Endothelial cell of umbilical vein (primary cell): ENCODE measurements at regions not wholly inside any gene's neighbourhood (a gene's known extent, or its start where the extent isn't known, plus 50 kb on each side); places are given as distances from the start of the nearest gene placed in this dataset.
"Not testable (repeated sequence)": the region's sequence is repeated elsewhere in the genome, so short reads cannot be mapped to it uniquely, and the experiment has no call there.

Source experiments
- BruUV-seq: library from RNA; stranded (reverse); fragments of 400-500 nt; replicated peaks from 2 replicates; lab custom pipeline; 2021; lab: Mats Ljungman, UMichigan
- CTCF ChIA-PET: fragments of 300-600, 350-600 bp; sonication (Branson Sonifier 250); formaldehyde crosslinking; loops from one replicate; lab custom pipeline; 2021; ENCODE audit warnings: antibody characterized with exemption, inconsistent platforms; lab: Charles Lee
- POLR2A ChIA-PET: fragments of 300-600, 350-600 bp; sonication (Branson Sonifier 250); formaldehyde crosslinking; loops from one replicate; lab custom pipeline; 2021; ENCODE audit warnings: antibody characterized with exemption, inconsistent platforms; lab: Charles Lee
- DNase-seq: peaks from one replicate; pipeline ENCODE4 v3.0.0-alpha.2; 2011; ENCODE audit warnings: low read depth, low spot score
- FAIRE-seq: peaks from 2 replicates; lab custom pipeline; 2011; peaks lifted over from hg19 to GRCh38; lab: Jason Lieb, UNC
- H2AFZ ChIP-seq: 2 replicates; pipeline ENCODE4 v1.6.0; 2012; ENCODE audit warnings: low read depth, low read length, control low read depth, inconsistent platforms
- H3K27ac ChIP-seq: 2 replicates; pipeline ENCODE4 v1.5.1; 2011; ENCODE audit warnings: low read depth, mild to moderate bottlenecking, control low read depth, low read length, moderate library complexity; ENCODE audit not compliant: insufficient read depth
- H3K27me3 ChIP-seq, 2 experiments: 2 replicates each; pipeline versions ENCODE4 v1.6.0 to v1.6.1; 2011; ENCODE audit warnings: low read length in 2 of 2, mixed read lengths in 1 of 2; ENCODE audit not compliant: control insufficient read depth in 2 of 2, insufficient read depth in 2 of 2
- H3K36me3 ChIP-seq, 2 experiments: 2 replicates in 1 of 2; 3 replicates in 1 of 2; pipeline ENCODE4 v1.5.1; 2011; ENCODE audit warnings: low read length in 2 of 2, mild to moderate bottlenecking in 1 of 2, moderate library complexity in 1 of 2; ENCODE audit not compliant: control insufficient read depth in 2 of 2, insufficient read depth in 2 of 2; ENCODE audit errors: extremely low read depth in 1 of 2
- H3K4me1 ChIP-seq: 3 replicates; pipeline ENCODE4 v1.5.1; 2011; ENCODE audit warnings: mild to moderate bottlenecking, low read length; ENCODE audit not compliant: control insufficient read depth, insufficient read depth; ENCODE audit errors: extremely low read depth
- H3K4me2 ChIP-seq: 2 replicates; pipeline ENCODE4 v1.6.1; 2011; ENCODE audit warnings: low read length, control low read depth, mixed read lengths; ENCODE audit not compliant: insufficient read depth
- H3K4me3 ChIP-seq, 3 experiments: fragments of 200-600 bp in 1 of 3; sonication (generic), shearing (Covaris generic) in 1 of 3; replicated peaks in 1 of 3; 2 replicates each; pipeline ENCODE4 v1.5.1; 2011 to 2016; ENCODE audit warnings: control low read depth in 3 of 3, low read length in 3 of 3, mild to moderate bottlenecking in 2 of 3, inconsistent platforms in 1 of 3, low read depth in 1 of 3, moderate library complexity in 1 of 3; ENCODE audit not compliant: insufficient read depth in 1 of 3
- H3K79me2 ChIP-seq: 2 replicates; pipeline ENCODE4 v1.6.0; 2012; ENCODE audit warnings: low read length, inconsistent platforms; ENCODE audit not compliant: control insufficient read depth, insufficient read depth
- H3K9ac ChIP-seq: replicated peaks from 2 replicates; pipeline ENCODE3; 2011; ENCODE audit warnings: low read length, control low read depth; ENCODE audit not compliant: insufficient read depth; ENCODE audit errors: extremely low read depth
- H3K9me1 ChIP-seq: replicated peaks from 3 replicates; pipeline ENCODE4 v1.6.0; 2011; ENCODE audit warnings: mild to moderate bottlenecking, low read length; ENCODE audit not compliant: control insufficient read depth, insufficient read depth; ENCODE audit errors: extremely low read depth
- H3K9me3 ChIP-seq: replicated peaks from 2 replicates; pipeline ENCODE4 v1.5.1; 2012; ENCODE audit warnings: low read length, inconsistent platforms; ENCODE audit not compliant: control insufficient read depth, insufficient read depth
- H4K20me1 ChIP-seq: replicated peaks from 2 replicates; pipeline ENCODE3; 2011; ENCODE audit warnings: mild to moderate bottlenecking, low read length; ENCODE audit not compliant: control insufficient read depth, insufficient read depth; ENCODE audit errors: extremely low read depth
- CTCF ChIP-seq, 2 donors: IDR thresholded peaks; 1 replicate in 1 of 2; 2 replicates in 1 of 2; pipeline ENCODE4 v1.5.1; 2011; ENCODE audit warnings: low read length in 2 of 2, mild to moderate bottlenecking in 2 of 2, moderate library complexity in 2 of 2, control low read depth in 1 of 2, inconsistent platforms in 1 of 2, low read depth in 1 of 2; ENCODE audit not compliant: insufficient read depth in 1 of 2; ENCODE audit errors: extremely low read depth in 1 of 2
- EZH2 ChIP-seq: IDR thresholded peaks from 2 replicates; pipeline ENCODE4 v1.6.1; 2012; ENCODE audit warnings: borderline replicate concordance, low read depth, mild to moderate bottlenecking, moderate library complexity, low read length, inconsistent platforms; ENCODE audit not compliant: severe bottlenecking
- GATA2 ChIP-seq: IDR thresholded peaks from 2 replicates; pipeline ENCODE4 v1.7.0; 2011; ENCODE audit warnings: low read depth, mild to moderate bottlenecking, moderate library complexity, mixed read lengths, low read length; ENCODE audit not compliant: insufficient read length, insufficient read depth
- JUN ChIP-seq: IDR thresholded peaks from 2 replicates; pipeline ENCODE4 v1.6.1; 2011; ENCODE audit warnings: borderline replicate concordance, low read depth; ENCODE audit not compliant: insufficient read length, insufficient read depth
- MAX ChIP-seq: IDR thresholded peaks from 2 replicates; pipeline ENCODE4 v1.6.1; 2011; ENCODE audit not compliant: insufficient read depth, insufficient read length
- MYC ChIP-seq: IDR thresholded peaks from one replicate; pipeline ENCODE4 v1.6.1; 2011; ENCODE audit warnings: mild to moderate bottlenecking, low read depth, low read length
- POLR2A ChIP-seq: IDR thresholded peaks from 2 replicates; pipeline ENCODE4 v1.6.1; 2012; ENCODE audit warnings: low read depth, mild to moderate bottlenecking, control low read depth, low read length
- POLR2AphosphoS5 ChIP-seq: IDR thresholded peaks from 2 replicates; pipeline ENCODE4 v1.6.1; 2012; ENCODE audit warnings: low read depth, mild to moderate bottlenecking, control low read depth, low read length, moderate library complexity; ENCODE audit not compliant: insufficient read depth
- dilution Hi-C: fragments of 300-500 bp; cut with MboI; formaldehyde crosslinking; loops from one replicate; pipeline ENCODE4 v1.15.0; 2019; ENCODE audit warnings: low sequenced_read_pairs; ENCODE audit not compliant: extremely low pct_ligation_motif_present
- intact Hi-C: fragments of 100-400 bp; cut with micrococcal nuclease; formaldehyde crosslinking; loops from one replicate; pipeline ENCODE4 v1.10.0; 2022

- H3K4me1 ChIP-seq, result no peaks in the 10 kb centered on the region
- no peak overlapping the region for H3K4me3 ChIP-seq
- no peak overlapping the region for H3K27ac ChIP-seq
- FAIRE-seq, result no peak
- no peak overlapping the region for H3K9ac ChIP-seq
- dilution Hi-C loops, result no loop called here
- H3K36me3 ChIP-seq, result no peaks in the 10 kb centered on the region
- no peak overlapping the region for H3K4me2 ChIP-seq
- intact Hi-C loops, result no loop called here
- POLR2A ChIA-PET, result no interaction called here
- H3K9me1 ChIP-seq, result no peaks in the 10 kb centered on the region
- no peaks in the 10 kb centered on the region for H4K20me1 ChIP-seq
- H3K9me3 ChIP-seq, result no peaks in the 10 kb centered on the region
- H3K27me3 ChIP-seq, result no peaks in the 10 kb centered on the region
- no peak overlapping the region for H2AFZ ChIP-seq
- no peak for TF ChIP-seq MAX
- TF ChIP-seq POLR2A, result no peak
- TF ChIP-seq POLR2AphosphoS5, result no peak
- no peak for TF ChIP-seq JUN
- no peak for TF ChIP-seq CTCF (IDR thresholded peaks at IDR 0.05; ENCODE audit: extremely low read depth in 1 of 2, insufficient read depth in 1 of 2, low read depth in 1 of 2, low read length in 2 of 2)
- TF ChIP-seq GATA2, result no peak
- TF ChIP-seq MYC, result no peak
- TF ChIP-seq EZH2, result no peak
- no peaks in the 10 kb centered on the region for H3K79me2 ChIP-seq
- DNase-seq, result no peak
- no TSS peak for BruUV-seq
- CTCF ChIA-PET, result no interaction called here
Observed at GRCh38 chr12:80015660-80016059, 80.8 kb upstream of the PPP1R12A start.

- H3K4me2 ChIP-seq, H3K9ac ChIP-seq, H3K79me2 ChIP-seq, CTCF ChIA-PET, H3K27me3 ChIP-seq, H3K9me3 ChIP-seq, H2AFZ ChIP-seq, H3K36me3 ChIP-seq, H3K9me1 ChIP-seq, H4K20me1 ChIP-seq, H3K4me3 ChIP-seq, POLR2A ChIA-PET, dilution Hi-C loops, intact Hi-C loops, DNase-seq, H3K4me1 ChIP-seq, H3K27ac ChIP-seq, BruUV-seq, FAIRE-seq: not testable (repeated sequence)
Observed at GRCh38 chr12:80003744-80004143, 68.8 kb upstream of the PPP1R12A start.
